CD4-positive, alpha-beta T cell treated with Interleukin-15 for 4 hours (primary cell): ENCODE measurements at regions not wholly inside any gene's neighbourhood (a gene's known extent, or its start where the extent isn't known, plus 50 kb on each side); places are given as distances from the start of the nearest gene placed in this dataset.

Experiments
- DNase-seq: peaks from one replicate; pipeline ENCODE4 v3.0.0-alpha.2; 2020; ENCODE audit warnings: low spot score

DNA sequence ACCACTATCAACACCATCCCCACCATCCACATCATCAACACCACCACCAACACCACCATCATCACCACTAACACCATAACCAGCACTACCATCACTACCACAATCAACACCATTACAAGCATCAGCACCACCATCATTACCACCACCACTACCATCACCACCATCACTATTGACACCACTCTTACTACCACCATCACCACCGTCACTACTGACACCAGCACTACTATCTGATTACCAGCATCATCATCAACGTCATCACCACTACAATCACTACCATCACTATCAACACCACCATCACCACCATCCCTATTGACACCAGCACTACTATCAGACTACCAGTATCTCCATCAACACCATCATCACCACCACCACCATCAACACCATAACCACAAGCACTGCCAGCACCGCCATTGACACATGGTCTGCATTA is 106.1 kb upstream of the RUNX3 start:
- DNase-seq, result peak; percentile 26

- DNase-seq, result no peak
These were observed 105.5 kb upstream of the RUNX3 start for GRCh38 chr1:25035523-25036116.

DNA sequence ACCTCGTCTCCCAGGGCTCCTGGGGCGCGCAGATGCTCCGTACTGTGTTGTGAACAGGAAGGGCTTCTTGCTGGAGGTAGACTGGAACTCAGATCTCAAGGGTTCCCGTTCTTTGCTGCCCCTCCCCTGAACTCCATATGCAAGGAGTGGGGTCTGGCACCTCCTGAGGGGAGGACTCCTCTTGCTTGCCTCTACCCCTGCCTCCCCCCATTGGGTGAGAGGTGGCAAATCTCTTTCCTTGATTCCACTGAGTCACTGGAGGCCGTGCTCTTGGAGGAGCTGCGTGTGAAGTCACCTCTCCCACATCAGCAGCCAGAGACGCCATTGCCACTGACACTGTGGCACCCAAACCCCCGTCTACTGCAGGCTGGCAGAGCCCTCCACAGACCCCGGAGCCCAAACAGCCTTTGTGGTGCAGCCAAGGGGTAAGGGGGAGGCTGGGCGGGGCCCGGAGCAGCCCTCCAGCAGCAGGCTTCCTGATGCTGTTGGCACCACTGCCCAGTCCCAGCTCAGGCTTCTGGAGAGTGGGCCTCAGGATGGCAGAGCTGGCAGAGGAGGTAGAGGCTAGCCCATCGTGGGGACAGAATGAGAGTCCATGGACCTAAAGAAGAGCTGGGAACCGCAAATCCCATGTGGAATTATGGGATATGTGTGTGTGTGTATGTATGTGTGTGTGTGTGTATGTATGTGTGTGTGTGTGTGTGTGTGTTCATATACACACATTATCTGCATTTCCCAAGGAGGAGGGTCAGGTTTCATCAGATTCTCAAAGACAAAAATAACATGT is 104.9 kb upstream of the RUNX3 start:
- no peak for DNase-seq

DNA sequence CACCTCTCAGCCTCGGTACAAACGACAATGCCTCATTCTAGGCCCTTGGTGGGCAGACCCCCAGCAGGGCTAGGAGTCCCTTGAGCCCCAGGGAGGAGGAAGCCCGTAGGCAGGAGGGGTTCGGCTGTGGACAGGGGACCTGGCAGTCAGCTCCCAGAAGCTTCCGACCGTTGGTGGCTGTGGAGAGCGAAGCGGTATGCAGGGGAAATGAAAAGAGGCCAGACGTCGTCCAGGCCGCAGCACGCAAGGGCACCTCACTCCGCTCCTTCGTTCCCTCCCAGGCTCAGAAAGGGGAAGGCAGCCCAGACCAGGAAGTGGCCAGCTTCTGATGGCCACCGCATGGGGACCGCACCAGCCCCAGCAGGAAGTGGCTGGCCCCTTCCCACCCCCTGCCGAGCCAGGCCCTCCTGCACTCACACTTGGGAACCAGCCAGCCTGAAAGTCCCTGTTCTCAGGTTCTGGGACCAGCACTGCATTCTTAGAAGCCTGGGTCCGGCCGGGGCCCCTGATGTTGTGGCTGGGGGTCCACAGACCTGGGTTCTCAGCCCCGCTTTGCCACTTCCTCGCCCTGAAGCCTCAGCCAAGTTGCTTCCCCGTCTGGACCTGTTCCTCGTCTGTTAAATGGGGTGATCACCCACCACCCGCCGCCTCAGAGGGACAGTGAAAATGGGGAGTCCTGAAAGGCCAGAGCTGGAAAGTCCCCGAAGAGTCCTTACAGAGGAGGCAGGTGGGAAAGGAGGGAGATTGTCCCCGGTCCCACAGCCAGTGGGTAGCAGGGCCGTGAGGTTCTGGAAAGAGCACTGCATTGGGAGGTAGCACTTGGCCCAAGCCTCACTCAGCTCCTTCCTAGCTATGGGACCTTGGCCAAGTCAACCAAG is 104.0 kb upstream of the RUNX3 start:
- DNase-seq, result peak; percentile 27

GRCh38 chr1:25033030-25033827 is 103.2 kb upstream of the RUNX3 start:
- no peak for DNase-seq

GRCh38 chr1:25031966-25032667 is 102.0 kb upstream of the RUNX3 start:
- DNase-seq, result peak; percentile 82

GRCh38 chr1:25031601-25031965 is 101.5 kb upstream of the RUNX3 start:
- DNase-seq, result peak; percentile 40

- peak; percentile 80 for DNase-seq
These were observed 100.9 kb upstream of the RUNX3 start for GRCh38 chr1:25030674-25031589.

DNA sequence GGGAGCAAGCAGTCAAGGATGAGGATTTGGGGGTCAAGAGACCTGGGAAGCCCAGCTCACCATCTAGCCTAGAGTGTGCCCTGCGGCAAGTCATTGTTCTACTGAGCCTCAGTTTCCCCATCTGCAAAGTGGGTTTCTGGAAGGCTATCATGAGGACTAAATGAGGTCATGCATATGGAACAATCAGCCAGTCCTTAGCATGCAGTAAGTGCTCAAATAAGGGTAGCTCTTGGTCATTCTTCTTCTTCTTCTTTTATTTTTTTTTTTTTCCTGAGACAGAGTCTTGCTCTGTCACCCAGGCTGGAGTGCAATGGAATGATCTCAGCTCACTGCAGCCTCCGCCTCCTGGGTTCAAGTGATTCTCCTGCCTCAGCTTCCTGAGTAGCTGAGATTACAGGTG is 99.9 kb upstream of the RUNX3 start:
- no peak for DNase-seq

DNA sequence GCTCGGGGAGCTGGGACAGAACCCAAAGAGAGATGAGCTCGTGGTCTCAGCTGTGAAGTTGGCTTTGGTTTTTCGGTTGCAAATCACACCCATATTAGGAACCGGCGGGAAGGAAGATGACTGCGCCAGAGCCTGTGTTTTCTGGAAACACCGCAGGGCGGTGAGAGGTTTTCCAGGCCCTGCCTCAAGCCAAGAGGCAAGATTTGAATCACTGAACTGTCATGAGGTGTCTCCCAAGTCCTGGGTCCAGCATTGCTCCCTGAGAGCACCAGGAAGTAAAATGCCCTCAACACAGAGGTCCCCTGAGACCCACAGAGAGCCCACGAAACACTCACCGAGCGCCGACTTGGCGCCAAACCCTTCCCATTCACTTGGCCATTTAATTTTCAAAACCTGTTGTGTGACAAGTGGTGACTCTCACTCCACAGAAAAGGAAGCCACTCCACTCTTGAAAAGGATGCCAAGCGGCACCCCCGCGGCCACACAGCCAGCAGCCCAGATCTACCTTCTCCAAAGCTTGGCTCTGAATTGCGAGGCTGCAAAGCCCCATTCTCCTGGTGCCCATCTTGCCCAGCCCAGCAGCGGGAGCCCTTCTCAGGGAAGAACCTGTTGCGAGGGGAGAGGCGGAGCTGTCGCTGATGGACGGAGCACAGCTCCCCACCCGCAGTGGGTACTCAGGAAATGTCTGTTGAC is 99.0 kb upstream of the RUNX3 start:
- peak; percentile 41 for DNase-seq

DNA sequence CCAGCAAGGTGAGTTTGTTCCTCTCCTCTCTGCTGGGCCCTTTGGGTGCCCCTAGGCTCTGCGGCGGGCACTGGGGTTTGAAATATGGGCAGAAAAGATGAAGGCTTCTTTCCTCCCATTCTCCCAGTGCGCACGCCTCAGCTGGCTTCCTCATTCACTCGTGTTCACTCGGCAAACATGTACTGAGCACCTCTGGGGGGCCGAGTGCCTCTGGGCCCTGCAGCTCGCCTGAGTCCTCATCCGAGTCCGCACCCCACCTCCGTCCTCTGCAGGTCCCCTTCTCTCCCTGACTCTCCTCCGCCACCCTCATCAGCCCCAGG is 98.5 kb upstream of the RUNX3 start:
- no peak for DNase-seq

GRCh38 chr1:25027822-25028586 is 97.9 kb upstream of the RUNX3 start:
- no peak for DNase-seq

DNA sequence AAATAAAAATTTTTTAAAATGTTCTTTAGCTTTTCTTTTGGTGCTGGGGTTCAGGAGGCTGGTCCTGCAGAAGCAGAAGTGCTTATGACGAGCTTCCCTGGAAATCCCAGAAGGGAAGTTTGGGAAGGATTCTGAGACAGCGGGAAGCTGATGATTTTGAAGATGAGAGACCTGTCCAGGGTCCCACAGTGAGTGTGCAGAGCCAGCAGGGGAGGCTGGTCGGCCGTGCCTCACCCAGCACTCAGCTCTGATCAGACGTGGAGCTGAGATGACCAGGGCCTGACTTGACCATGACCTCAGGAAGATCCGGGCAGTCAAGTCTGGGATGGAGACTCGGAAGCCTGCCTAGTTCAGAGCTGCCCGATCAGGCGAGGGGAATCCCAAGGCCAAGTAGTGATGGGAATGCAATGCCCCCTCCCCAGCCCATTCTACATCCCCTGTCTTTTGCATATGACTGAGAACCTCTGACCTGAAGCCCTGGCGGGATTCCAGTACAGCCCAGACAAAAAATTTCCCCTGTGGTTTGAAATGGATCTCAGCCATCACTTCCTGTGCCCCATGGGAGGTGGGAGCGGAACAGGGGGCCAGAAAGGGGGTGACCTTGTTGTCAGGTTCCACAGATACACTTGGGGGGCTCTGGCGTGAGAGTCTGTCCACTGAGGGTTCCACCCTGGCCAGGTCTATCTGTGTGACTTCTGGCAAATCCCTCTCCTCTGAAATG is 96.8 kb upstream of the RUNX3 start:
- DNase-seq, result no peak

DNA sequence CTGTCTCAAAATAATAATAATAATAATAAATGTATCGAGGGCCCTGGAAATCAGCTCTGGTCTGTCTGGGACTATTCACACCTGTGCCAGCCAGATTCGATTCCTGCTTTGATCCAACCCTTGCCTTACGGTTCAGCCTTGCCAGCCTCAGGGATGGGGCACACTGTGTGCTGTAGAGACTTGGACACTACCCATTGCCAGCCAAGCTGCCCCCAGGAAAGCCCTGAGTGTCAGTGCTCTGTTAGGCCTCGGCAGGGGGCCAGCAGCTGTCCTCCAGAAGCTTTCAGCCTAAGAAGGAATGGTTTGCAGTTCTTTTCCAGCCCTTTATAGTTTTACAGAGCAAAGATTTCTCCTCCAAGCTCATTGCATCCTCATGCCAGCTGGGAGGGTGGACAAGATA is 96.2 kb upstream of the RUNX3 start:
- no peak for DNase-seq

DNA sequence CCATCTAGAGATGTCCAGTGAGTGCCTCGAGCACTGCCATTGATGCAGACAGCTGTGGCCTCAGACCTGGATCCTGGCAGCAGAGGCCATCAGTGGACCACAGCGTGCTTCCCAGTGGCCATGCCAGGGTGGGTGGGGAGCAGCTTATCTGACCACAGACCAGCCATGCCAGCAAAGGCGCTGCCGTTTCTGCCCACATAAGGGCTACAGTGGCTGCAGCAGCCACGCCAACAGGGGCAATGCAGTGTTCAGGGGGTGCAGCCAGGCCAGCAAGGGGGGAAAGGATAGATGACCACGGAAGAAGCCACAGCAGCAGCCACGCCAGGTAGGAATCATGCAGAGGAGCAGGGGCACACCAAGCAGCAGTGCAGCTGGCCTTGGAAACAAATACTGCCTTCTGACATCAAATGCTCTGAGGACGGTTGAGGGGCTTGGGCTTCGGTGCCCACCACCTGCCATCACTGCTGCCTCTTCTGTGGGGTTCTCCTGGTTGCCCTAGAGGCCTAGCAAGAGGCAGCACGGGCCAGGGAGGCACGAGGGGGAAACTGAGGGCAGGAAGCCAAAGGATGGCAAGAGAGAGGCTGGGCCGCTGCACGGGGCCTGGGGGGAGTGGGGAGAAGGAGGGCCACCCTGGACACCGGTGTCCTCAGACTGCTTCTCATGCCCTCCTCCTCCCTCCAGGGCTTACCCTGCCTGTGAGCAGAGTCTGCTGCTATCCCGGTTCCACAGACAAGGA is 94.7 kb upstream of the RUNX3 start:
- no peak for DNase-seq

- no peak for DNase-seq
These were observed 93.8 kb upstream of the RUNX3 start for GRCh38 chr1:25023826-25024225.

DNA sequence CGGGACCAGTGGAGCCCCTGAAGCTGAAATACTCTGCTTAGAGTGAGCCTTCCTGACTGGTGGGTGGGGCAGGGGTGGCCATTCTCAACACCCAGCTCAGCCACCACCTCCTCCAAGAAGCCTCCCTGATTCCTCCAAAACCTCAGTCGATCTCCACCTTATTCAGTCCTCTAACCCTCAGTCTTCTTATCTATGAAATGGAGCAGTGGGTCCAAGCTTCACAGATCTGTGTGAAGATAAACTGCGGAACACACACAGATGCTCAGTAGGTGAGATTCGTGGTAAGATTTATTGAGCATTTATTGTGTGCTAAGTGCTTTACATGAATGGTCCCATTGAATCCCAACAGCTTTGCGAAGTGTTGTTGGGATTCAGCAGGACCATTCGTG is 93.1 kb upstream of the RUNX3 start:
- no peak for DNase-seq
